ENCODE measurements at regions not wholly inside any gene's neighbourhood (a gene's known extent, or its start where the extent isn't known, plus 50 kb on each side); places are given as distances from the start of the nearest gene placed in this dataset.

- TF ChIP-seq CTCF (conservative IDR thresholded peaks at IDR 0.05; ENCODE audit: low read depth, low read length), result no peak
- DNase-seq (ENCODE audit: low read depth), result no peak
- H3K4me3 ChIP-seq (ENCODE audit: low read length), result no peak overlapping the region
Observed at GRCh38 chr16:86918637-86919036, 340.3 kb downstream of the FOXL1 start.

- no peak for DNase-seq (ENCODE audit: low read depth)
- no peak for TF ChIP-seq CTCF (conservative IDR thresholded peaks at IDR 0.05; ENCODE audit: low read depth, low read length)
- H3K4me3 ChIP-seq (ENCODE audit: low read length), result no peak overlapping the region
Observed at GRCh38 chr16:86919078-86919477, 340.7 kb downstream of the FOXL1 start.

GRCh38 chr16:86919578-86920305, 341.4 kb downstream of the FOXL1 start:
- no peak overlapping the region for H3K4me3 ChIP-seq (ENCODE audit: low read length)
- no peak for DNase-seq (ENCODE audit: low read depth)
- TF ChIP-seq CTCF (conservative IDR thresholded peaks at IDR 0.05; ENCODE audit: low read depth, low read length), result no peak

GRCh38 chr16:86921289-86921688, 342.9 kb downstream of the FOXL1 start:
- no peak overlapping the region for H3K4me3 ChIP-seq (ENCODE audit: low read length)
- TF ChIP-seq CTCF (conservative IDR thresholded peaks at IDR 0.05; ENCODE audit: low read depth, low read length), result no peak
- DNase-seq (ENCODE audit: low read depth), result no peak

- no peak overlapping the region for H3K4me3 ChIP-seq (ENCODE audit: low read length)
- no peak for DNase-seq (ENCODE audit: low read depth)
- no peak for TF ChIP-seq CTCF (conservative IDR thresholded peaks at IDR 0.05; ENCODE audit: low read depth, low read length)
Observed at GRCh38 chr16:86922311-86922710, 344.0 kb downstream of the FOXL1 start.

- H3K4me3 ChIP-seq (ENCODE audit: low read length), result no peak overlapping the region
- DNase-seq (ENCODE audit: low read depth), result no peak
- no peak for TF ChIP-seq CTCF (conservative IDR thresholded peaks at IDR 0.05; ENCODE audit: low read depth, low read length)
Observed at GRCh38 chr16:86923656-86924055, 345.3 kb downstream of the FOXL1 start.

- peak; percentile 83 for DNase-seq (ENCODE audit: low read depth)
- H3K4me3 ChIP-seq (ENCODE audit: low read length), result no peak overlapping the region
- no peak for TF ChIP-seq CTCF (conservative IDR thresholded peaks at IDR 0.05; ENCODE audit: low read depth, low read length)
Observed at GRCh38 chr16:86924537-86924936, 346.2 kb downstream of the FOXL1 start.
